NCI-H82 (cell line): ENCODE measurements at regions not wholly inside any gene's neighbourhood (a gene's known extent, or its start where the extent isn't known, plus 50 kb on each side); places are given as distances from the start of the nearest gene placed in this dataset.
A peak's percentile ranks its signal among the peaks of the same experiment; 100 is the strongest.
"Not testable (repeated sequence)": the region's sequence is repeated elsewhere in the genome, so short reads cannot be mapped to it uniquely, and the experiment has no call there.

Source experiments
- DNase-seq: peaks from one replicate; lab custom pipeline; 2025; lab: John Stamatoyannopoulos, UW

DNA sequence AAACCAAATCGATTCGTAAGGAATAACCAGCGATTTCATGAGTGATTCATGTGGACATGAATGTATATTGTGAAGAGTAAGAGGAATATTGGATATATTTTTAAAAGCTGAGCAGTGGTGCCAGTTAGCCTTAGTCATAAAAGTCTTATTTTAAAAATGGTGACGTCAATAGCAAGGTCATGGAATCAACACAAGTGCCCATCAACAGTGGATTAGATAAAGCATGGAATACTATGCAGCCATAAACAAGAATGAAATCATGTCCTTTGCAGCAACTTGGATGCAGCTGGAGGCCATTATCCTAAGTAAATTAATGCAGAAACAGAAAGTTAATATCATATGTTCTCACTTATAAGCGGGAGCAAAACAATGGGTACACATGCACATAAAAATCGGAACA lies 89.0 kb upstream of the STOX2 start:
- no peak for DNase-seq

- DNase-seq = no peak
Measured at GRCh38 chr4:183816882-183817509, 88.1 kb upstream of the STOX2 start.

DNA sequence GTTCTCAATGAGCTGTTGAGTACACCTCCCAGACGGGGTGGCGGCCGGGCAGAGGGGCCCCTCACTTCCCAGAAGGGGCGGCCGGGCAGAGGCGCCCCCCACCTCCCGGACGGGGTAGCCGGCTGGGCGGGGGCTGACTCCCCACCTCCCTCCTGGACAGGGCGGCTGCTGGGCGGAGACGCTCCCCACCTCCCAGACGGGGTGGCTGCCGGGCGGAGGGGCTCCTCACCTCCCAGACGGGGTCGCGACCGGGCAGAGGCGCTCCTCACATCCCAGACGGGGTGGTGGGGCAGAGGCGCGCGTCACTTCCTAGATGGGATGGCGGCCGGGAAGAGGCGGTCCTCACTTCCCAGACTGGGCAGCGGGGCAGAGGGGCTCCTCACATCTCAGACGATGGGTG lies 86.5 kb upstream of the STOX2 start:
- DNase-seq = not testable (repeated sequence)

DNA sequence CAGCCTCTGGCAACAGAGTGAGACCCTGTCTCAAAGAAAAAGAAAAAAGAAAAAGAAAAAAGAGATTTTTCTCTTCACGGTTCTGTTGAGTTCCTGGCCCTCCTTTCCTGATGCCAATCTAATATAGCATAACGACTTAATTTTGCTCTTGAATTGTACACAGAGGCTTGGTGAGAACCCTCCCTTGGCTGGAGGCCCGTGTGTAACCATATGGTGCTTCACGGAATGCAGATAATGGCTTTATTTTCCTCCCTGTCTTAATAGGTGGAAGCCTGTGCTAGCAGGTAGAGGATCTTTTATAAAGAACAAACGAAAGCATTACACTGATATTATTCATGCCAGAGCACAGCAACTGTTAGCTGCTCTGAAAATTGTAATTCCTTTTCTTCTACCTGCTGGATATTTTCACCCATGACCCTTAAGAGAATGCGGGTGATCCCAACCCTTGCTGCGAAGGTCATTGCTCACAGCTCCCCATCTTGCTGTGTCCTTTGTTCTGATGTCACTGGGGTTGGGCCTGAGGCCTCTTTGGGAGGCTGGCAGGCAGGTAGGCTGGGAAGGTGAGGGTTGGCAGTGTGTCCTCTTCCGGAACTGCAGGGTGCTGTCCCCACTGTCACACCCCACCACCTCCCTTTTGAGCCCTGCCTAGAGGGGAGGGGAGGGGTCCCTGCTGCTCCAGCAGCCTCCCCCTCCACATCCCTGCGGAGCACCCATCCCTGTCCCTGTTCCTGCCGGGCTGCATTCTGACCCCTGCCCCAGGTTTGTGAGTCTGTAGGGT lies 83.8 kb upstream of the STOX2 start:
- peak; percentile 17 for DNase-seq

DNA sequence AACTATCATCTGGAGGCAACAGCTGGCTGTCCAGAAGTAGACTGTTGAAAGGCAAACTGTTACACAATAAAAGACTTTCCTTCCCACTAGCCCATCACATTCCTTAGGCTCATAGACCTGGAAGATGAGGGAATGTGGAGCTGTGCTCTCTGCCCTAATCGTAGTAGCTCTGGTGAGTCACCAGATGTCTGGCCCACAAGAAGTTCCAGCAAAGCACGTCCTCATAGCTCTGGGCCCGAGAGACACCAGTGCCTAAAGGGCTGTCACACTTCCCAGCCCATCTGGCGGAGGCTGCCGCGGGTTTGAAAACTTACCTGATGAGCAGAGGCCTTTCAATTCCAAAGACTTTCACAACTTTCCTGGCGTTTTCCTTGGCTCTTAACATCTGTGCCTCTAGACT lies 81.7 kb upstream of the STOX2 start:
- DNase-seq = no peak

GRCh38 chr4:183825346-183825745 lies 79.8 kb upstream of the STOX2 start:
- DNase-seq = no peak

DNA sequence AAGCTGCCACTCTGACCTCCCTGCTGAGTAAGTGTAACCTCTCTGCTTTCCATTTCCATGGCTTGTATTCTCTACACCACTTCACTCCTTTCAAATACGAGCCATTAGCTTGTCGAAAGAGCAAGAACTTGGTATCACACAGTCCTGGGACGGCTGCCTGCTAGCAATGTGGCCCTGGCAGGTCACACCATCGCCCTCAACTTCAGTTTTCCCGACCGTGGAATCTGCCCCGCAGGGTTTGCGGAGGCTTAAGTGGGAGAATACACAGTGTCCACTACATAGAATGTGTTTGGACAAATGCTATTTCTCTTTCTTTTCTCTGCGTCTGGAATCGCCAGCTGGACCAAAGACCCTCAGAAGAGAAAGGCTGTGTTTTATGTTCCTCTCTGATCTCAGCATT lies 78.6 kb upstream of the STOX2 start:
- no peak for DNase-seq

DNA sequence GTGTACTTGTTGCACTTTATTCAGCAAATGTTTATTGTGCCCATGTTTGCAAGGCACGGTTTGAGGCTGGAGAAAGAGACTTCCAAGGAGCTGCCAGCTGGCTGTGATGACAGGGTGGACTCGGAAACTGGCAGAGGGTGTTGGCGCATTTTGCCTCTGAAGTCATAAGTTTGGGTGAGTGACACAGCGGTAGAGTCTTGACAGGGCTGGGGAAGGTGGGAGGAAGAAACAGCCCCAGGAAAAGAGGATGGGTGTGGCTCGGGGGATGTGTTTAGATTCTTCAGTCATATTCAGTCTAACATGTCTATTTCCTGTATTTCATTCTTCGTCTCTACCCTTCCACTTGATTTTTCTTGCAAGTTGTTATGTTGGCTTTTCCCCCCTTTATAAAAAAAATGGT lies 77.0 kb upstream of the STOX2 start:
- no peak for DNase-seq

DNA sequence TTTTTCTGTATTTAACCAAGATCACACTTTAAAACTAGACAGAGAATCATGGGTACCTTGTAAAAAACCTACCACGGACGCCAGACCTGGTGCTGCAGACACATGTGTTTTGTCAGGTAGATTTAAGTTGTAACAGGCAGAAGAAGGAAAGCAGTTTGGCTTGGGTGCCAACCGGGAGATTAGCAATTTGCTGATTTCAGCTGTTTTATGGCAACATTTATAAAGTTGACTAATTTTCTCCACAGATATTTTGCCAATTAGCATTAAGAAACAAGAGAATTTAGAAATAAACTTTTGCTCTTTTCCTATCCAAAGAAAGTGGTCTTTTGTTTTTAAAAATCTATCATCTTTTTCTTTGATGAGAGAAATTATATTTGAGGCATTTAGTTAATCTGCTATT lies 76.3 kb upstream of the STOX2 start:
- no peak for DNase-seq

GRCh38 chr4:183830438-183830985 lies 74.6 kb upstream of the STOX2 start:
- no peak for DNase-seq

DNA sequence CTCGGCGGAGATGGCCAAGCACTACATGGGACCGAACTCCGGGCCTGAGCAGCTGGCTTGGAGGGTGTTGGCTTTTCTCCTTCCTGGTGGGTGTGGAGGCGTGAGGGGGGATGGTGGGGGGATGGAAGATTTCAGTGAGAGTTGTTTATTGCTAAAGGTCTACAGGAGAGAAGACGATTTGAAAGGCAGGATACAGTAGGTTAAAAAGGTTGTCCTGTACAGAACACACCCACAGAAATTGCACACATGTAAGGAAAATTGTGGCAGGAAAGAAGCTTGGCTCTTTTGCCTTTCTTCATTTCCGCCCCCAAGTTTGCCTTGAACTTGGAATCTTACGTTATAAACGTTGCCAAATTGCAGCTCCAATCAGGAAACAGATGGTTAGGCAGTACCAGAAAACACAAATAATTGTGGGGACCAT lies 74.1 kb upstream of the STOX2 start:
- no peak for DNase-seq

GRCh38 chr4:183831683-183832082 lies 73.4 kb upstream of the STOX2 start:
- DNase-seq = no peak

DNA sequence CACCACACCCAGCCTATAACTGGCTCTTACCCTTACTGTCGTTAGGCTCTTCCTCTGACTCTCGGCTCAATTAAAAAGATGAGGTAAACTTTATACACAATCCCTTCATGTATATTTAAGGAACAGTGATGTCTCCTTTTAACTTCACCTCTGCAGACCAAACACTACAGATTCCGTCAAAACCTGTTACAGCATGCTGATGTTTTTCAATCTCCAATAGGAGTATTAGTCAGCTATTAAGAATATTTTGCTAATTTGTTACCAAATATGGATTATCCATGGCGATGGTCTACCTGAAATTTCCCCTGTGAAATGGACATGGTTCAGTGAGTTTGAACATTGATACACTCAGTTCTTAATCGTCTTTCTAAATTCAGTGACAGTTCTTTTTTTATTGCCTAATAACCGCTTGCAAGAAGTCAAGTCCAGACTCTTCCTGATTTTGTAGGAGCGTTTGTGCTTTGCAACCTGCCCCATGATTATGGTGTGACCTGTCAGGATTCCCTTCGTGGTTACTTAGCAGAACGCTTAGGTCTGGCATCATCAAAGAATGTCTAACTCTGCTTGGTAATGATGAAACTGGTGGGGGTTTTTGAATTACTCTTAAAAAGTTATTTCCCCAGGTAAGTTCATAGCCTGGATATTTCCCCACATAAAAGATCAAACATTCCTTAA lies 72.2 kb upstream of the STOX2 start:
- DNase-seq = no peak

DNA sequence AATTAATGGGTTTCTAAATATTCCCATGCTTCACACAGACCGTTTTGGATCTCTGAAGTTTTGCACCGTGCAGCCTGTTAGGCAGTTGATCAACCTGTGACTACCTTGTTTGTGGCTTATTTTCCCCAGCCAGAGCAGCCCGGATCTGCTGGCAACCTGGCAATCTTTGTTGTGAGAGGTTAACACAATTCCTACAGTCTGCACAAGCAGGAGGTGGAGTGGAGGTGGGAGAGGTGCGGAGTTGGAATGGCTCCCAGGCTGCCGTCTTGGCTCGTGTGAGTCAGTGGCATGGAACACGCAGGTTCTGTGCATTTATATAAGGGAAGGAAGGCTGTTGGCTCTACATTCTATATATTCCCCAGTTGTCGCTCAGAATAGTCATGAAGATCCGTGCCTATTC lies 70.9 kb upstream of the STOX2 start:
- DNase-seq = no peak

GRCh38 chr4:183837222-183837621 lies 67.9 kb upstream of the STOX2 start:
- no peak for DNase-seq

- DNase-seq = peak; percentile 23
Measured at GRCh38 chr4:183838987-183839712, 66.0 kb upstream of the STOX2 start.

DNA sequence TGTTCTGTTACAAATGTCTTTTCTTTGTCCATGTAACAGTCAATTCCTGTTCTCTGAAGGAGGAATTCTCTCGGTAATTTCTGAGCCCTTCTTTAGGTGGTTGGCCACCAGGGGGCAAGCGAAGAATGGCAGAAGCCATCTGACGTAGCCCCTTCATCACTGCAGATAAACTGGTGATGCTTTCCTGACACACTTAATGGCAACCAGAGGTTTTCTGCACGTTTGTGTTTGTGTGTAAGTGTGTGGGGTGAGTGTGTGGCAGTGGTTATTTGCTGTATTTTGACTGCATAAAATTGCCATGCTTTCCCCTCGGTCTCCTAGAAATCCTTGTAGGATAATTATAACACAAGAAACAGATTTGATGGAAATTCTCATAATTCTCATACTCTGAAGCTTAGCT lies 64.8 kb upstream of the STOX2 start:
- peak; percentile 87 for DNase-seq

DNA sequence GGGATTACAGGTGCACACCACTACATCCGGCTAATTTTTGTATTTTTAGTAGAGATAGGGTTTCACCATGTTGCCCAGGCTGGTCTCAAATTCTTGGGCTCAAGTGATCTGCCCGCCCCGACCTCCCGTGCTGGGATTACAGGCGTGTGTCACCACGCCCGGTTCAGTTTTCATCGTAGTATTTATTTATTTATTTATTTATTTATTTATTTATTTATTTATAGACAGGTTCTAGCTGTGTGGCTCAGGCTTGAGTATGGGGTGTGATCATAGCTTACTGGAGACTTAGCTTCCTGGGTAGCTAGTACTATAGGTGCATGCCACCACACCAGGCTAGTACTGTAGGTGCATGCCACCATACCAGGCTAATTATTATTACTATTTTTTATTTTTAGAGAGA lies 64.1 kb upstream of the STOX2 start:
- no peak for DNase-seq

GRCh38 chr4:183842129-183842528 lies 63.0 kb upstream of the STOX2 start:
- no peak for DNase-seq

GRCh38 chr4:183843248-183843671 lies 61.8 kb upstream of the STOX2 start:
- no peak for DNase-seq

DNA sequence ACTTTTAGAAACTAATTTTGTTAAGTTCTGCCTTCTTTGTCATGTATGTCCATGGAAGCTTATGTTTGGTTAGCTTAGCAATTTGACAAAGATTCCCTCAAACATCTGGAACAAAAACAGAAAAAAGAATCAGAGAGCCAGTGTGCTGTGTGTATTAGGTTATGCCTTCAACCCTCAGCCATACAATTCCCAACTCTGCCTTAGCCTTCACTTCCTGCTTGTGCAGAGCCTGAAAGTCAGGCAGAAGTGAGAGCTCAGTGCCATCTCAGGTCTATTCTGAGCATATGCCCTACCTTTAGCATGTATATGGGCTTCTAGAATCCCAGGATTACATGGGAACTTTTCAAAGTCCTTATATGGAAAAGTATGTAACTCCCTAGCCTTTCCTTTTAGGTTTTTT lies 58.2 kb upstream of the STOX2 start:
- DNase-seq = no peak

DNA sequence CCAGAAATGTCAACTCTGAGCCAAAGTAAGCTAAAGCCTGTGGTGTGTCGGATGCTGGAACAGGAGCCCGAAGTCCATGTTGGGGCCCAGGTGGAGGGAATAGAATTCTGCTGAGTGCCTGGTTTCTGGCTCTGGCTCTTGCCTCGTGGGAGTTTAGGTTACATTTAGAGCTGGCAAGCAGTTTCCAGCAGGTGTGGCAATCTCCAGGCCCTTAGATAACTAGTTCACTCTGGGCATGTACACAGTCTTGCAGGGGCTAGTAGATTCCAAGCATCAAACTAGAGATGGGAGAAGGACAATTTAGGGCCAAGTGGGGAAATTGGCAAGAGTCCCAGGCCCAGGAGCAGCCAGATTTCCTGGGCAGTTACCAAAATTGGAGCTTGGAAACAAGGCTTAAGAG lies 56.3 kb upstream of the STOX2 start:
- DNase-seq = no peak
